Activated CD8-positive, alpha-beta memory T cell treated with anti-CD3 and anti-CD28 coated beads, Interleukin-2, amount 10 ng/mL, durations not matched to agents 7 days and 5 days (primary cell): ENCODE measurements at regions not wholly inside any gene's neighbourhood (a gene's known extent, or its start where the extent isn't known, plus 50 kb on each side); places are given as distances from the start of the nearest gene placed in this dataset.

Experiments used
- ATAC-seq: fragments of 150-1000 bp; cut with Tn5 transposase; one replicate; pipeline ENCODE4 v1.10.0; 2021; ENCODE audit warnings: moderate library complexity
- CTCF ChIA-PET: fragments of 350-600 bp; sonication (Branson Sonifier 250); formaldehyde crosslinking; loops from one replicate; lab custom pipeline; 2021; ENCODE audit warnings: antibody characterized with exemption; lab: Charles Lee
- DNase-seq: peaks from one replicate; pipeline ENCODE4 v3.0.0-alpha.2; 2020
- H3K27ac Mint-ChIP-seq: one replicate; pipeline ENCODE4 v1.8.0; 2021; ENCODE audit warnings: mild to moderate bottlenecking, mixed read lengths
- H3K27me3 Mint-ChIP-seq: one replicate; pipeline ENCODE4 v1.8.0; 2021; ENCODE audit warnings: mixed read lengths
- H3K36me3 Mint-ChIP-seq: one replicate; pipeline ENCODE4 v1.8.0; 2021; ENCODE audit warnings: mild to moderate bottlenecking, mixed read lengths
- H3K4me1 Mint-ChIP-seq: one replicate; pipeline ENCODE4 v1.8.0; 2021; ENCODE audit warnings: mixed read lengths
- H3K4me3 Mint-ChIP-seq: one replicate; pipeline ENCODE4 v1.8.0; 2021; ENCODE audit warnings: mild to moderate bottlenecking, moderate library complexity, mixed read lengths
- H3K9me3 Mint-ChIP-seq: one replicate; pipeline ENCODE4 v1.8.0; 2022; ENCODE audit warnings: low read depth, mixed read lengths

GRCh38 chr10:76723844-76724243, 913.8 kb downstream of the KCNMA1 start:
- Mint-ChIP-seq H3K9me3 (no peaks in the 10 kb centered on the region), H3K4me1 (no peaks in the 10 kb centered on the region), H3K27me3 (no peaks in the 10 kb centered on the region), H3K36me3 (no peaks in the 10 kb centered on the region), H3K27ac (no peak overlapping the region), H3K4me3 (no peak overlapping the region)
- DNase-seq: no peak
- CTCF ChIA-PET: no interaction called here
- ATAC-seq: no peak

GRCh38 chr10:76721891-76722505, 915.6 kb downstream of the KCNMA1 start:
- no peaks in the 10 kb centered on the region for H3K9me3 Mint-ChIP-seq
- CTCF ChIA-PET: no interaction called here
- no peaks in the 10 kb centered on the region for H3K4me1 Mint-ChIP-seq
- H3K27ac Mint-ChIP-seq: no peak overlapping the region
- H3K27me3 Mint-ChIP-seq: no peaks in the 10 kb centered on the region
- DNase-seq (no peak), ATAC-seq (no peak)
- no peak overlapping the region for H3K4me3 Mint-ChIP-seq
- H3K36me3 Mint-ChIP-seq: no peaks in the 10 kb centered on the region

- H3K9me3 Mint-ChIP-seq: no peaks in the 10 kb centered on the region
- no peak overlapping the region for H3K4me3 Mint-ChIP-seq
- CTCF ChIA-PET: no interaction called here
- no peaks in the 10 kb centered on the region for H3K36me3 Mint-ChIP-seq
- no peak for DNase-seq
- H3K27ac Mint-ChIP-seq: no peak overlapping the region
- H3K27me3 Mint-ChIP-seq: no peaks in the 10 kb centered on the region
- no peaks in the 10 kb centered on the region for H3K4me1 Mint-ChIP-seq
- ATAC-seq: no peak
Observed at GRCh38 chr10:76719006-76719405, 918.6 kb downstream of the KCNMA1 start.

- Mint-ChIP-seq H3K36me3 (no peaks in the 10 kb centered on the region), H3K27me3 (no peaks in the 10 kb centered on the region), H3K4me3 (no peak overlapping the region), H3K4me1 (no peaks in the 10 kb centered on the region), H3K9me3 (peaks cover 1% of the 10 kb centered on the region), H3K27ac (no peak overlapping the region)
- CTCF ChIA-PET: no interaction called here
- no peak for DNase-seq
- no peak for ATAC-seq
Observed at GRCh38 chr10:76717141-76717540, 920.5 kb downstream of the KCNMA1 start.

GRCh38 chr10:76711222-76711997, 926.2 kb downstream of the KCNMA1 start:
- Mint-ChIP-seq H3K9me3 (peaks cover 14% of the 10 kb centered on the region), H3K27me3 (no peaks in the 10 kb centered on the region), H3K27ac (no peak overlapping the region), H3K4me1 (no peaks in the 10 kb centered on the region), H3K4me3 (no peak overlapping the region), H3K36me3 (no peaks in the 10 kb centered on the region)
- DNase-seq (no peak), ATAC-seq (no peak)
- CTCF ChIA-PET: no interaction called here

GRCh38 chr10:76700241-76700640, 937.4 kb downstream of the KCNMA1 start:
- ATAC-seq (no peak), DNase-seq (no peak)
- H3K4me1 Mint-ChIP-seq: no peaks in the 10 kb centered on the region
- no peaks in the 10 kb centered on the region for H3K36me3 Mint-ChIP-seq
- H3K27ac Mint-ChIP-seq: no peak overlapping the region
- no peak overlapping the region for H3K4me3 Mint-ChIP-seq
- peaks cover 4% of the 10 kb centered on the region for H3K9me3 Mint-ChIP-seq
- H3K27me3 Mint-ChIP-seq: no peaks in the 10 kb centered on the region
- CTCF ChIA-PET: no interaction called here

- no peaks in the 10 kb centered on the region for H3K4me1 Mint-ChIP-seq
- H3K9me3 Mint-ChIP-seq: peaks cover 2% of the 10 kb centered on the region
- H3K36me3 Mint-ChIP-seq: no peaks in the 10 kb centered on the region
- no peaks in the 10 kb centered on the region for H3K27me3 Mint-ChIP-seq
- DNase-seq (no peak), ATAC-seq (no peak)
- H3K27ac Mint-ChIP-seq: no peak overlapping the region
- CTCF ChIA-PET: no interaction called here
- H3K4me3 Mint-ChIP-seq: no peak overlapping the region
Observed at GRCh38 chr10:76697923-76698322, 939.7 kb downstream of the KCNMA1 start.

- Mint-ChIP-seq H3K27me3 (no peaks in the 10 kb centered on the region), H3K4me3 (no peak overlapping the region), H3K9me3 (peaks cover 2% of the 10 kb centered on the region), H3K4me1 (no peaks in the 10 kb centered on the region), H3K27ac (no peak overlapping the region), H3K36me3 (no peaks in the 10 kb centered on the region)
- CTCF ChIA-PET: no interaction called here
- ATAC-seq: no peak
- DNase-seq: no peak
Observed at GRCh38 chr10:76695069-76695468, 942.5 kb downstream of the KCNMA1 start.

- no peak overlapping the region for H3K4me3 Mint-ChIP-seq
- no peak for DNase-seq
- H3K9me3 Mint-ChIP-seq: peaks cover 2% of the 10 kb centered on the region
- no peak overlapping the region for H3K27ac Mint-ChIP-seq
- H3K4me1 Mint-ChIP-seq: no peaks in the 10 kb centered on the region
- CTCF ChIA-PET: no interaction called here
- H3K36me3 Mint-ChIP-seq: no peaks in the 10 kb centered on the region
- H3K27me3 Mint-ChIP-seq: no peaks in the 10 kb centered on the region
- ATAC-seq: no peak
Observed at GRCh38 chr10:76686201-76686600, 951.4 kb downstream of the KCNMA1 start.

- H3K36me3 Mint-ChIP-seq: no peaks in the 10 kb centered on the region
- no peak overlapping the region for H3K4me3 Mint-ChIP-seq
- no peak overlapping the region for H3K27ac Mint-ChIP-seq
- H3K4me1 Mint-ChIP-seq: no peaks in the 10 kb centered on the region
- CTCF ChIA-PET: no interaction called here
- ATAC-seq (no peak), DNase-seq (no peak)
- no peaks in the 10 kb centered on the region for H3K27me3 Mint-ChIP-seq
- H3K9me3 Mint-ChIP-seq: peaks cover 5% of the 10 kb centered on the region
Observed at GRCh38 chr10:76684968-76685367, 952.6 kb downstream of the KCNMA1 start.

GRCh38 chr10:76681153-76681552, 956.5 kb downstream of the KCNMA1 start:
- H3K9me3 Mint-ChIP-seq: peaks cover 5% of the 10 kb centered on the region
- H3K4me3 Mint-ChIP-seq: no peak overlapping the region
- DNase-seq: no peak
- CTCF ChIA-PET: no interaction called here
- H3K27ac Mint-ChIP-seq: no peak overlapping the region
- ATAC-seq: no peak
- H3K27me3 Mint-ChIP-seq: no peaks in the 10 kb centered on the region
- H3K4me1 Mint-ChIP-seq: no peaks in the 10 kb centered on the region
- H3K36me3 Mint-ChIP-seq: no peaks in the 10 kb centered on the region

- CTCF ChIA-PET: no interaction called here
- no peaks in the 10 kb centered on the region for H3K4me1 Mint-ChIP-seq
- H3K27ac Mint-ChIP-seq: no peak overlapping the region
- no peaks in the 10 kb centered on the region for H3K27me3 Mint-ChIP-seq
- H3K4me3 Mint-ChIP-seq: no peak overlapping the region
- no peaks in the 10 kb centered on the region for H3K36me3 Mint-ChIP-seq
- H3K9me3 Mint-ChIP-seq: peaks cover 5% of the 10 kb centered on the region
- DNase-seq: no peak
- no peak for ATAC-seq
Observed at GRCh38 chr10:76679030-76679429, 958.6 kb downstream of the KCNMA1 start.

- DNase-seq: no peak
- ATAC-seq: no peak
- H3K4me1 Mint-ChIP-seq: no peaks in the 10 kb centered on the region
- H3K4me3 Mint-ChIP-seq: no peak overlapping the region
- H3K36me3 Mint-ChIP-seq: no peaks in the 10 kb centered on the region
- no peaks in the 10 kb centered on the region for H3K27me3 Mint-ChIP-seq
- peaks cover 5% of the 10 kb centered on the region for H3K9me3 Mint-ChIP-seq
- CTCF ChIA-PET: no interaction called here
- no peak overlapping the region for H3K27ac Mint-ChIP-seq
Observed at GRCh38 chr10:76675951-76676587, 961.5 kb downstream of the KCNMA1 start.

GRCh38 chr10:76675561-76675950, 962.1 kb downstream of the KCNMA1 start:
- CTCF ChIA-PET: no interaction called here
- Mint-ChIP-seq H3K4me3 (no peak overlapping the region), H3K27me3 (no peaks in the 10 kb centered on the region), H3K36me3 (no peaks in the 10 kb centered on the region), H3K27ac (no peak overlapping the region), H3K4me1 (no peaks in the 10 kb centered on the region), H3K9me3 (peaks cover 5% of the 10 kb centered on the region)
- DNase-seq: no peak
- no peak for ATAC-seq
